Liver (tissue), 7 donors: ENCODE measurements at regions not wholly inside any gene's neighbourhood (a gene's known extent, or its start where the extent isn't known, plus 50 kb on each side); places are given as distances from the start of the nearest gene placed in this dataset.

Experiments
- DNase-seq: peaks from one replicate; pipeline ENCODE4 v3.0.0-alpha.2; 2017; ENCODE audit warnings: low spot score
- H3K27ac ChIP-seq, 2 donors: one replicate each; pipeline ENCODE4 v1.7.0; 2013; ENCODE audit warnings: inconsistent platforms in 2 of 2, low read length in 2 of 2, control low read depth in 1 of 2, low read depth in 1 of 2, mild to moderate bottlenecking in 1 of 2
- H3K27me3 ChIP-seq, 4 donors: one replicate each; pipeline versions ENCODE4 v1.6.1 to v1.7.0; 2013; ENCODE audit warnings: low read length in 3 of 4, inconsistent platforms in 1 of 4, mild to moderate bottlenecking in 1 of 4, moderate library complexity in 1 of 4; ENCODE audit not compliant: control insufficient read depth in 4 of 4, insufficient read depth in 4 of 4
- H3K36me3 ChIP-seq, 4 donors: one replicate each; pipeline versions ENCODE4 v1.6.1 to v1.7.0; 2013; ENCODE audit warnings: low read length in 3 of 4, mild to moderate bottlenecking in 3 of 4, low read depth in 1 of 4, moderate library complexity in 1 of 4; ENCODE audit not compliant: control insufficient read depth in 4 of 4, insufficient read depth in 3 of 4
- H3K4me1 ChIP-seq, 4 donors: one replicate each; pipeline versions ENCODE4 v1.6.1 to v1.7.0; 2013; ENCODE audit warnings: low read length in 3 of 4, mild to moderate bottlenecking in 3 of 4, moderate library complexity in 1 of 4; ENCODE audit not compliant: control insufficient read depth in 4 of 4, insufficient read depth in 4 of 4
- H3K4me3 ChIP-seq, 3 donors: one replicate each; pipeline versions ENCODE4 v1.6.1 to v1.7.0; 2013; ENCODE audit warnings: low read length in 3 of 3, control low read depth in 1 of 3, low read depth in 1 of 3, mild to moderate bottlenecking in 1 of 3
- H3K9ac ChIP-seq, 2 donors: one replicate each; pipeline ENCODE4 v1.7.0; 2013; ENCODE audit warnings: low read length in 2 of 2, mild to moderate bottlenecking in 2 of 2, moderate library complexity in 2 of 2, control low read depth in 1 of 2, low read depth in 1 of 2
- H3K9me3 ChIP-seq, 4 donors: one replicate each; pipeline versions ENCODE4 v1.6.1 to v1.7.0; 2013; ENCODE audit warnings: low read length in 3 of 4; ENCODE audit not compliant: control insufficient read depth in 4 of 4
- ATF3 ChIP-seq: IDR thresholded peaks from 2 replicates; pipeline ENCODE4 v1.6.1; 2016; ENCODE audit warnings: antibody characterized with exemption
- EGR1 ChIP-seq, 2 donors: IDR thresholded peaks; 2 replicates each; pipeline ENCODE4 v1.6.1; 2016 to 2018; ENCODE audit warnings: antibody characterized with exemption in 2 of 2, low read depth in 2 of 2
- FOXA2 ChIP-seq: IDR thresholded peaks from 2 replicates; pipeline ENCODE4 v1.6.1; 2016; ENCODE audit warnings: antibody characterized with exemption
- GABPA ChIP-seq, 2 donors: IDR thresholded peaks in 1 of 2; conservative IDR thresholded peaks in 1 of 2; 2 replicates each; pipeline ENCODE4 v1.6.1; 2016; ENCODE audit warnings: antibody characterized with exemption in 2 of 2, mild to moderate bottlenecking in 1 of 2, moderate library complexity in 1 of 2
- HNF4A ChIP-seq, 2 donors: conservative IDR thresholded peaks; 2 replicates each; pipeline ENCODE4 v1.6.1; 2016; ENCODE audit warnings: antibody characterized with exemption in 2 of 2, mild to moderate bottlenecking in 2 of 2
- HNF4G ChIP-seq: IDR thresholded peaks from 2 replicates; pipeline ENCODE4 v1.6.1; 2016; ENCODE audit warnings: antibody characterized with exemption
- JUND ChIP-seq, 2 donors: IDR thresholded peaks; 2 replicates each; pipeline ENCODE4 v1.6.1; 2016; ENCODE audit warnings: antibody characterized with exemption in 2 of 2
- NR2F2 ChIP-seq: IDR thresholded peaks from 2 replicates; pipeline ENCODE4 v1.6.1; 2016; ENCODE audit warnings: antibody characterized with exemption
- RAD21 ChIP-seq, 2 donors: IDR thresholded peaks; 2 replicates each; pipeline ENCODE4 v1.6.1; 2016; ENCODE audit warnings: antibody characterized with exemption in 2 of 2, mild to moderate bottlenecking in 2 of 2
- RXRA ChIP-seq, 2 donors: IDR thresholded peaks; 2 replicates each; pipeline ENCODE4 v1.6.1; 2017 to 2018; ENCODE audit warnings: antibody characterized with exemption in 2 of 2, mild to moderate bottlenecking in 1 of 2
- SP1 ChIP-seq: IDR thresholded peaks from 2 replicates; pipeline ENCODE4 v1.6.1; 2018; ENCODE audit warnings: antibody characterized with exemption, mild to moderate bottlenecking
- TAF1 ChIP-seq: conservative IDR thresholded peaks from 2 replicates; pipeline ENCODE4 v1.6.1; 2016; ENCODE audit warnings: antibody characterized with exemption, mild to moderate bottlenecking
- ZBTB33 ChIP-seq: IDR thresholded peaks from 2 replicates; pipeline ENCODE4 v1.6.1; 2016; ENCODE audit warnings: antibody characterized with exemption
- WGBS: extraction: QIAGEN DNeasy Blood & Tissue Kit; methylation state at CpG from one replicate; pipeline ENCODE4 v1.1.7; 2013; 5-methylcytosine and 5-hydroxymethylcytosine counted together
- TF ChIP-seq, protein P1 (sequence below): IDR thresholded peaks from 2 replicates; pipeline ENCODE4 v1.6.1; 2016; ENCODE audit warnings: antibody characterized with exemption
- donor health status: healthy.
- donor health status: healthy.
- donor health status: healthy.
- donor health status: healthy.

- Histone ChIP-seq H3K9me3 (no peaks in the 10 kb centered on the region), H3K4me1 (no peaks in the 10 kb centered on the region), H3K27me3 (peaks cover 0 to 3% (median under 1%) of the 10 kb centered on the region in 4 donors), H3K36me3 (no peaks in the 10 kb centered on the region), H3K9ac (no peak overlapping the region), H3K4me3 (no peak overlapping the region), H3K27ac (no peak overlapping the region)
- no peak for TF ChIP-seq RAD21 (IDR thresholded peaks at IDR 0.05)
- TF ChIP-seq NR2F2 = peak; percentile 53
- no peak for DNase-seq
- WGBS = 49% methylated on average over 8 of the region's 8 CpGs
Measured at GRCh38 chr20:4325548-4326187, 76.6 kb upstream of the ADRA1D start.

DNA sequence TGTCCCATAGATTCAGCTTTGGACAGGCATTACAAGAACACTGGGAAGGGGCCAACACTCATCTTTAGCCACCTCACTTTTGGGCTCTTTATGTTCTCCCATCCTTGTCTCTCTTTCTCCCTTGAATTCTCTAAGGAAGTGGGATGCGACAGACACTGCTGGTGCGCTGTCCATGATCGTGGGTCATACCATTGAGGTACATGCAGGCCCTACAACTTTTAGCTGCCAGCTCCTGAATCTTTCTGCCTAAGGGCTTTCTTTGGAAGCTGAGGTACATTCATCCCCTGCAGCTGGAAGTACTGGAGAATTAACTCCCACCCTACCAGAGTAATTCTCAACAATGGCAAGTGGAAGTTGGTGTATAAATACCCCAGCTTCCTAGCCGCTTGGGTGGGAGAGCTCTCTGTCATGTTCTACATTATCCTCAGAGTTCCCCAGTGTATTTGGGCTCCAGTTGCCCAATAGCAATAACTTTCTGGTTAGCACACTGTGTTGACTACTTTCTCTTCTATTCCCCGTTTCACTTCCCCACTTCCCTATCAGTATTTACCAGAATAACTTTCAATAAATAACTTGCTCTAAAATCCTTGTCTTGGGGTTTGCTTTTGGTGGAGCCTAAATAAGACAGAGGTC is 75.6 kb upstream of the ADRA1D start:
- Histone ChIP-seq H3K27me3 (peaks cover 0 to 3% (median under 1%) of the 10 kb centered on the region in 4 donors), H3K4me1 (no peaks in the 10 kb centered on the region), H3K27ac (no peak overlapping the region), H3K9ac (no peak overlapping the region), H3K4me3 (no peak overlapping the region), H3K9me3 (no peaks in the 10 kb centered on the region), H3K36me3 (no peaks in the 10 kb centered on the region)
- TF ChIP-seq RXRA (IDR thresholded peaks at IDR 0.05) = no peak
- TF ChIP-seq NR2F2 = no peak
- no peak for TF ChIP-seq HNF4G
- TF ChIP-seq HNF4A (conservative IDR thresholded peaks at IDR 0.05) = no peak
- no peak for TF ChIP-seq JUND (IDR thresholded peaks at IDR 0.05)
- TF ChIP-seq ZBTB33 = no peak
- TF ChIP-seq, protein P1, sequence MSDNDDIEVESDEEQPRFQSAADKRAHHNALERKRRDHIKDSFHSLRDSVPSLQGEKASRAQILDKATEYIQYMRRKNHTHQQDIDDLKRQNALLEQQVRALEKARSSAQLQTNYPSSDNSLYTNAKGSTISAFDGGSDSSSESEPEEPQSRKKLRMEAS = no peak
- no peak for TF ChIP-seq RAD21 (IDR thresholded peaks at IDR 0.05)
- no peak for DNase-seq
- 81% methylated on average over 5 of the region's 5 CpGs for WGBS

DNA sequence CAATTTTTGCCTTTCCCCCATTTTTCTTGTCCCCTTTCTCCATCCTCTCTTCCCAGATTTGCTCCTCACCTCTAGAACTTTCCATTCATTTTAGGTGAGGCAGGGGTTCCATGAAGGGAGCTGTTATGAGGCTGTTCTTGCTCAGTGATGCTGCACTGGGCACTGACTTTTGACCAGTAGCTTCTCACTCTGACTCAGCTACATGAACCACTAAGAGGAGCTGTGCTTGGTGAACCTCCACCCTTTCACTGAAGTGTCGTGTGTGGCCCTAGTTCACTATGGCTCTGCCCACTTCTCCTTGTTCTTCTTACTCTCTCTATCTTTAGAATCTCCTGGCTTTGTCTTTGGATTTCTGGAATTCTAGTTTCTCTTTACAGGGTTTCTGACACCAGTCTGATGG is 73.4 kb upstream of the ADRA1D start:
- WGBS = 50% methylated on average over 1 of the region's 1 CpG
- Histone ChIP-seq H3K36me3 (no peaks in the 10 kb centered on the region), H3K9ac (no peak overlapping the region), H3K4me1 (no peaks in the 10 kb centered on the region), H3K27me3 (peaks cover 0 to 3% (median under 1%) of the 10 kb centered on the region in 4 donors), H3K9me3 (no peaks in the 10 kb centered on the region), H3K27ac (no peak overlapping the region), H3K4me3 (no peak overlapping the region)
- DNase-seq = no peak
- TF ChIP-seq FOXA2 = no peak
- no peak for TF ChIP-seq NR2F2
- no peak for TF ChIP-seq SP1
- TF ChIP-seq ZBTB33 = no peak
- no peak for TF ChIP-seq TAF1
- no peak for TF ChIP-seq ATF3
- TF ChIP-seq HNF4A (conservative IDR thresholded peaks at IDR 0.05) = no peak
- TF ChIP-seq RAD21 (IDR thresholded peaks at IDR 0.05) = no peak
- no peak for TF ChIP-seq GABPA (IDR thresholded peaks at IDR 0.05 in 1 of 2, conservative IDR thresholded peaks at IDR 0.05 in 1 of 2)
- TF ChIP-seq EGR1 (IDR thresholded peaks at IDR 0.05; ENCODE audit: low read depth in 2 of 2) = no peak
